Thyroid gland (tissue), 4 donors: ENCODE measurements at regions not wholly inside any gene's neighbourhood (a gene's known extent, or its start where the extent isn't known, plus 50 kb on each side); places are given as distances from the start of the nearest gene placed in this dataset.

Source experiments
- CTCF ChIP-seq, 6 experiments: fragments of 200-600 bp in 3 of 6; fragments of 450-650 bp in 3 of 6; sonication (generic) in 3 of 6; IDR thresholded peaks; one replicate each; pipeline ENCODE4 v1.5.1; 2016 to 2019; ENCODE audit warnings: antibody characterized with exemption in 6 of 6, mild to moderate bottlenecking in 2 of 6, inconsistent platforms in 1 of 6, moderate library complexity in 1 of 6
- POLR2A ChIP-seq, 2 donors: fragments of 450-650 bp; IDR thresholded peaks; one replicate each; pipeline ENCODE4 v1.6.1; 2017; ENCODE audit warnings: antibody characterized with exemption in 2 of 2, mild to moderate bottlenecking in 2 of 2, moderate library complexity in 1 of 2

- no peak for TF ChIP-seq CTCF (IDR thresholded peaks at IDR 0.05)
- no peak for TF ChIP-seq POLR2A (IDR thresholded peaks at IDR 0.05)
These were observed 547.5 kb downstream of the COL12A1 start for GRCh38 chr6:74658391-74658790.
